ENCODE measurements at regions not wholly inside any gene's neighbourhood (a gene's known extent, or its start where the extent isn't known, plus 50 kb on each side); places are given as distances from the start of the nearest gene placed in this dataset.

DNA sequence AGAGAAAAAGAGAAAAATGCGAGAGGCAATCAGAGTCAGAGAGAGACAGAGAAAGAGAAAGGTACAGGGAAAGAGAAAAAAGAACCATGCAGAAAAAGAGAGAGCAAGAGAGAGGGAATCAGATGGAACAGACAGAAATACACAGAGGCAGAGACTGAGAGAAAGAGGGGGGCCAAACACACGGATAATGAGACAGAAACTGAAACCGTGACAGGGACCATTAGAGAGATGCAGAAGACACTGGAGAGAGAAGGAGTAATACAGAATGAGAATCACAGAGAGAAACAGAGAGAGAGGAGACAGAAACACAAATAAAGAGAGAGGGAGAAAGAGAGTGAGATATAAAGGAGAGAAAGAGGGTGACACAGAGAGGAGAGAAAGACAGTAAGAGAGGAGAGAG is 412.1 kb upstream of the USP9Y start:
- no peak overlapping the region for H2AFZ ChIP-seq (ENCODE audit: low read length)
- ChIA-PET CTCF (ENCODE audit: unreplicated experiment) (no interaction called here), POLR2A (no interaction called here)
- H3K36me3 ChIP-seq (ENCODE audit: insufficient read depth, low read length): no peaks in the 10 kb centered on the region
- H3K27ac ChIP-seq (ENCODE audit: low read depth, low read length, poor library complexity, severe bottlenecking): no peak overlapping the region
- no peak overlapping the region for H3K4me3 ChIP-seq (ENCODE audit: low read depth, low read length, poor library complexity, severe bottlenecking)
- H3K9me3 ChIP-seq (ENCODE audit: low read length): no peaks in the 10 kb centered on the region
- no TSS peak for BruUV-seq (replicated peaks)
- no peak for DNase-seq (ENCODE audit: low spot score)
- TF ChIP-seq, protein P1, sequence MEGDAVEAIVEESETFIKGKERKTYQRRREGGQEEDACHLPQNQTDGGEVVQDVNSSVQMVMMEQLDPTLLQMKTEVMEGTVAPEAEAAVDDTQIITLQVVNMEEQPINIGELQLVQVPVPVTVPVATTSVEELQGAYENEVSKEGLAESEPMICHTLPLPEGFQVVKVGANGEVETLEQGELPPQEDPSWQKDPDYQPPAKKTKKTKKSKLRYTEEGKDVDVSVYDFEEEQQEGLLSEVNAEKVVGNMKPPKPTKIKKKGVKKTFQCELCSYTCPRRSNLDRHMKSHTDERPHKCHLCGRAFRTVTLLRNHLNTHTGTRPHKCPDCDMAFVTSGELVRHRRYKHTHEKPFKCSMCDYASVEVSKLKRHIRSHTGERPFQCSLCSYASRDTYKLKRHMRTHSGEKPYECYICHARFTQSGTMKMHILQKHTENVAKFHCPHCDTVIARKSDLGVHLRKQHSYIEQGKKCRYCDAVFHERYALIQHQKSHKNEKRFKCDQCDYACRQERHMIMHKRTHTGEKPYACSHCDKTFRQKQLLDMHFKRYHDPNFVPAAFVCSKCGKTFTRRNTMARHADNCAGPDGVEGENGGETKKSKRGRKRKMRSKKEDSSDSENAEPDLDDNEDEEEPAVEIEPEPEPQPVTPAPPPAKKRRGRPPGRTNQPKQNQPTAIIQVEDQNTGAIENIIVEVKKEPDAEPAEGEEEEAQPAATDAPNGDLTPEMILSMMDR (conservative IDR thresholded peaks at IDR 0.05; ENCODE audit: low read length): no peak
- TF ChIP-seq EZH2phosphoT487 (IDR thresholded peaks at IDR 0.05; ENCODE audit: borderline replicate concordance, low read depth, low read length): no peak
- no peaks in the 10 kb centered on the region for H4K20me1 ChIP-seq (ENCODE audit: insufficient read depth, low read length)
- intact Hi-C loops (cut with micrococcal nuclease; ENCODE audit: unreplicated experiment): no loop called here
- no peaks in the 10 kb centered on the region for H3K4me1 ChIP-seq (ENCODE audit: insufficient read depth, low read length, poor library complexity, severe bottlenecking)
- H3K79me2 ChIP-seq (ENCODE audit: insufficient read depth, low read depth, low read length): no peaks in the 10 kb centered on the region
- H3K9me2 ChIP-seq (ENCODE audit: insufficient read depth, low read length): no peaks in the 10 kb centered on the region
- H3K4me2 ChIP-seq (ENCODE audit: low read length): no peak overlapping the region

DNA sequence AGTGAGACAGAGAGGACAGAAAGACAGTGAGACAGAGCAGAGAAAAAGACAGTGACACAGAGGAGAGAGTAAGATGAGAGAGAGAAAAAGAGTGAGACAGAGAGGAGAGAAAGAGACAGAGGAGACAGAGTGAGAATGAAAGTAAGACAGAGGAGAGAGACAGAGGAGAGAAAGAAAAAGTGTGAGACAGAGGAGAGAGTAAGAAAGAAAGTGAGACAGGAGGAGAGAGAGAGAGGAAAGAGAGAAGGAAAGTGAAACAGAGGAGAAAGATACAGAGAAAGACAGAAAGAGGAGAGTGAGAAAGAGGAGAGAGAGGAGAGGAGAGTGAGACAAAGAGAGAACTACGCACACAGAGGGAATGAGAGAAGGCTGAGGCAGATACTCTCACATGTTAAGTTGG is 411.6 kb upstream of the USP9Y start:
- CTCF ChIA-PET (ENCODE audit: unreplicated experiment): no interaction called here
- no peaks in the 10 kb centered on the region for H3K79me2 ChIP-seq (ENCODE audit: insufficient read depth, low read depth, low read length)
- no peaks in the 10 kb centered on the region for H4K20me1 ChIP-seq (ENCODE audit: insufficient read depth, low read length)
- H3K9me3 ChIP-seq (ENCODE audit: low read length): no peaks in the 10 kb centered on the region
- POLR2A ChIA-PET: no interaction called here
- no peaks in the 10 kb centered on the region for H3K4me1 ChIP-seq (ENCODE audit: insufficient read depth, low read length, poor library complexity, severe bottlenecking)
- no peak overlapping the region for H3K4me3 ChIP-seq (ENCODE audit: low read depth, low read length, poor library complexity, severe bottlenecking)
- no peak overlapping the region for H2AFZ ChIP-seq (ENCODE audit: low read length)
- intact Hi-C loops (cut with micrococcal nuclease; ENCODE audit: unreplicated experiment): no loop called here
- no TSS peak for BruUV-seq (replicated peaks)
- no peaks in the 10 kb centered on the region for H3K36me3 ChIP-seq (ENCODE audit: insufficient read depth, low read length)
- no peak overlapping the region for H3K27ac ChIP-seq (ENCODE audit: low read depth, low read length, poor library complexity, severe bottlenecking)
- TF ChIP-seq EZH2phosphoT487 (IDR thresholded peaks at IDR 0.05; ENCODE audit: borderline replicate concordance, low read depth, low read length): no peak
- TF ChIP-seq, protein P1 (conservative IDR thresholded peaks at IDR 0.05; ENCODE audit: low read length): no peak
- no peaks in the 10 kb centered on the region for H3K9me2 ChIP-seq (ENCODE audit: insufficient read depth, low read length)
- no peak for DNase-seq (ENCODE audit: low spot score)
- H3K4me2 ChIP-seq (ENCODE audit: low read length): no peak overlapping the region

DNA sequence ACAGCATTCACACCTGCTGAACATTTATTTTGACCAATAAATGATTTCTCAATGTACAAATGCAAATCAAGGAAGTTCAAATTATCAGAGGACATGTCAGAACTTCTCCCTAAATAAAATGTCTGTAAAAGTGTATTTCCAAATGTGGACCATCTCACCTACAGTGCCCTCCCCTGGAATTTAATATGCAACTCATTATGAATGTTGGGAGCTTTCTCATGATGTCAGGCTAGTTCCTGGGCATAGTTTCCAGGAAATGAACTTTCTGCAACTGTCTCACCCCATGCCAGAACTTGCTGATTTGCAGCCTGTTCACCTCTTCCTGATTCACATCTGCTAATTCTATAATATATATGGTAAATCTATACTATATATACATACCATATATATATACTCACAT is 408.5 kb upstream of the USP9Y start:
- DNase-seq (ENCODE audit: low spot score): no peak
- Histone ChIP-seq H2AFZ (ENCODE audit: low read length) (no peak overlapping the region), H3K4me3 (ENCODE audit: low read depth, low read length, poor library complexity, severe bottlenecking) (no peak overlapping the region), H3K9me3 (ENCODE audit: low read length) (no peaks in the 10 kb centered on the region), H3K79me2 (ENCODE audit: insufficient read depth, low read depth, low read length) (no peaks in the 10 kb centered on the region), H3K36me3 (ENCODE audit: insufficient read depth, low read length) (no peaks in the 10 kb centered on the region), H3K9me2 (ENCODE audit: insufficient read depth, low read length) (no peaks in the 10 kb centered on the region), H3K4me1 (ENCODE audit: insufficient read depth, low read length, poor library complexity, severe bottlenecking) (no peaks in the 10 kb centered on the region), H3K4me2 (ENCODE audit: low read length) (no peak overlapping the region), H4K20me1 (ENCODE audit: insufficient read depth, low read length) (no peaks in the 10 kb centered on the region), H3K27ac (ENCODE audit: low read depth, low read length, poor library complexity, severe bottlenecking) (no peak overlapping the region)
- CTCF ChIA-PET (ENCODE audit: unreplicated experiment): no interaction called here
- TF ChIP-seq, protein P1 (conservative IDR thresholded peaks at IDR 0.05; ENCODE audit: low read length): no peak
- no peak for TF ChIP-seq EZH2phosphoT487 (IDR thresholded peaks at IDR 0.05; ENCODE audit: borderline replicate concordance, low read depth, low read length)
- POLR2A ChIA-PET: interaction anchor here (0.5 kb wide), 1 partner anchor 14 kb away, joined by 3 read pairs; no protein-coding TSS in a partner anchor
- BruUV-seq (replicated peaks): no TSS peak
- intact Hi-C loops (cut with micrococcal nuclease; ENCODE audit: unreplicated experiment): no loop called here
